GM12878 (cell line): ENCODE measurements at regions not wholly inside any gene's neighbourhood (a gene's known extent, or its start where the extent isn't known, plus 50 kb on each side); places are given as distances from the start of the nearest gene placed in this dataset.

Experiments
- ATAC-seq: fragments of 200-7000 bp; cut with Tn5 transposase; 3 replicates; pipeline ENCODE4 v1.9.1; 2020; ENCODE audit warnings: mild to moderate bottlenecking, moderate library complexity
- BruUV-seq: library from RNA; stranded (reverse); fragments of 400-500 nt; replicated peaks from 2 replicates; lab custom pipeline; 2021; lab: Mats Ljungman, UMichigan
- CTCF ChIA-PET: fragments of 300-600 bp; sonication (Branson Sonifier 250); formaldehyde crosslinking; extraction: SDS; loops from one replicate; lab custom pipeline; 2021; ENCODE audit warnings: inconsistent platforms; lab: Yijun Ruan, JAX
- POLR2A ChIA-PET: fragments of 350-600 bp; formaldehyde crosslinking; extraction: SDS; loops from one replicate; lab custom pipeline; 2021; ENCODE audit warnings: inconsistent platforms; lab: Charles Lee
- RAD21 ChIA-PET: fragments of 300-600 bp; sonication (Branson Sonifier 250); formaldehyde crosslinking; loops from one replicate; lab custom pipeline; 2023; ENCODE audit warnings: antibody characterized with exemption; ENCODE audit not compliant: unreplicated experiment; lab: Charles Lee
- SMC1A ChIA-PET: fragments of 300-600 bp; sonication (Branson Sonifier 250); formaldehyde crosslinking; loops from one replicate; lab custom pipeline; 2023; ENCODE audit not compliant: unreplicated experiment, uncharacterized antibody; lab: Charles Lee
- DNase-seq: peaks from one replicate; pipeline ENCODE4 v3.0.0-alpha.2; 2011; ENCODE audit warnings: low read depth, low spot score
- FAIRE-seq: peaks from 3 replicates; lab custom pipeline; 2011; peaks lifted over from hg19 to GRCh38; lab: Jason Lieb, UNC
- H2AFZ ChIP-seq: 2 replicates; pipeline ENCODE4 v1.6.0; 2011; ENCODE audit warnings: low read depth, low read length, control low read depth; ENCODE audit not compliant: control insufficient read depth
- H3K27ac ChIP-seq: 2 replicates; pipeline ENCODE4 v1.5.1; 2011; ENCODE audit warnings: control low read depth; ENCODE audit not compliant: control insufficient read depth, insufficient read depth
- H3K27me3 ChIP-seq, 2 experiments: replicated peaks in 1 of 2; 2 replicates each; pipeline versions ENCODE4 v1.6.0 to v1.6.1; 2011; ENCODE audit warnings: low read length in 1 of 2; ENCODE audit not compliant: control insufficient read depth in 2 of 2, insufficient read depth in 2 of 2
- H3K36me3 ChIP-seq, 2 experiments: 2 replicates each; pipeline ENCODE4 v1.5.1; 2011; ENCODE audit warnings: low read length in 1 of 2; ENCODE audit not compliant: control insufficient read depth in 2 of 2, insufficient read depth in 2 of 2
- H3K4me1 ChIP-seq: 2 replicates; pipeline ENCODE4 v1.6.1; 2011; ENCODE audit warnings: mild to moderate bottlenecking, low read length, moderate library complexity, mixed read lengths; ENCODE audit not compliant: control insufficient read depth, insufficient read depth
- H3K4me2 ChIP-seq: 2 replicates; pipeline ENCODE4 v1.6.0; 2011; ENCODE audit warnings: control low read depth; ENCODE audit not compliant: control insufficient read depth, insufficient read depth
- H3K4me3 ChIP-seq: fragments of 200-600 bp; sonication (generic); 2 replicates; pipeline ENCODE4 v1.5.1; 2016
- H3K79me2 ChIP-seq: 2 replicates; pipeline ENCODE4 v1.6.0; 2011; ENCODE audit warnings: low read length; ENCODE audit not compliant: control insufficient read depth, insufficient read depth
- H3K9ac ChIP-seq: 2 replicates; pipeline ENCODE4 v1.8.0; 2011; ENCODE audit warnings: low read length, control low read depth, mixed read lengths; ENCODE audit not compliant: control insufficient read depth, insufficient read depth
- H3K9me3 ChIP-seq: replicated peaks from 3 replicates; pipeline ENCODE4 v1.5.1; 2011; ENCODE audit warnings: mild to moderate bottlenecking, low read length; ENCODE audit not compliant: control insufficient read depth, insufficient read depth
- H4K20me1 ChIP-seq: 2 replicates; pipeline ENCODE4 v1.6.0; 2011; ENCODE audit not compliant: control insufficient read depth, insufficient read depth
- GABPA ChIP-seq: IDR thresholded peaks from 2 replicates; pipeline ENCODE4 v1.6.1; 2014; ENCODE audit warnings: antibody characterized with exemption, low read depth, mild to moderate bottlenecking, inconsistent platforms
- HDAC2 ChIP-seq: fragments of 200-600 bp; sonication (generic); IDR thresholded peaks from 2 replicates; pipeline ENCODE4 v1.6.1; 2017
- IRF4 ChIP-seq: IDR thresholded peaks from 2 replicates; pipeline ENCODE4 v1.6.1; 2011; ENCODE audit warnings: low read depth, low read length
- NFYB ChIP-seq: IDR thresholded peaks from 2 replicates; pipeline ENCODE4 v1.6.1; 2011; ENCODE audit warnings: low read depth, mild to moderate bottlenecking, low read length, improper control_type of control experiment, moderate library complexity; ENCODE audit not compliant: insufficient read depth
- SMAD1 ChIP-seq: fragments of 450-650 bp; IDR thresholded peaks from 2 replicates; pipeline ENCODE4 v1.6.1; 2018; ENCODE audit warnings: mild to moderate bottlenecking, low read depth; ENCODE audit not compliant: partially characterized antibody
- ZBTB33 ChIP-seq: fragments of 450-650 bp; IDR thresholded peaks from 2 replicates; pipeline ENCODE4 v1.6.1; 2017; ENCODE audit warnings: mild to moderate bottlenecking
- WGBS: methylation state at CpG from one replicate; pipeline ENCODE4 v1.1.6; 2016; ENCODE audit warnings: low lambda C conversion rate; ENCODE audit not compliant: insufficient replicate concordance, insufficient coverage; ENCODE audit errors: missing lambda C conversion rate; 5-methylcytosine and 5-hydroxymethylcytosine counted together
- in situ Hi-C: fragments of 300-500 bp; cut with MboI; formaldehyde crosslinking; loops from 9 replicates; pipeline ENCODE4 v1.14.3; 2018; ENCODE audit warnings: mixed read lengths
- intact Hi-C: fragments of 100-400 bp; cut with micrococcal nuclease; formaldehyde crosslinking; loops from one replicate; pipeline ENCODE4 v1.14.2; 2022; ENCODE audit not compliant: unreplicated experiment
- TF ChIP-seq, protein P1 (sequence below): IDR thresholded peaks from 2 replicates; pipeline ENCODE4 v1.6.1; 2012; ENCODE audit warnings: low read depth, low read length, improper control_type of control experiment
- TF ChIP-seq, protein P2 (sequence below): IDR thresholded peaks from 2 replicates; pipeline ENCODE4 v1.6.1; 2011; ENCODE audit warnings: borderline replicate concordance, low read depth, mild to moderate bottlenecking, moderate library complexity, low read length; ENCODE audit not compliant: insufficient read depth, poor library complexity, severe bottlenecking

GRCh38 chrX:43176686-43177085 lies 398.7 kb upstream of the PPP1R2C start (continued):
- TF ChIP-seq, protein P1, sequence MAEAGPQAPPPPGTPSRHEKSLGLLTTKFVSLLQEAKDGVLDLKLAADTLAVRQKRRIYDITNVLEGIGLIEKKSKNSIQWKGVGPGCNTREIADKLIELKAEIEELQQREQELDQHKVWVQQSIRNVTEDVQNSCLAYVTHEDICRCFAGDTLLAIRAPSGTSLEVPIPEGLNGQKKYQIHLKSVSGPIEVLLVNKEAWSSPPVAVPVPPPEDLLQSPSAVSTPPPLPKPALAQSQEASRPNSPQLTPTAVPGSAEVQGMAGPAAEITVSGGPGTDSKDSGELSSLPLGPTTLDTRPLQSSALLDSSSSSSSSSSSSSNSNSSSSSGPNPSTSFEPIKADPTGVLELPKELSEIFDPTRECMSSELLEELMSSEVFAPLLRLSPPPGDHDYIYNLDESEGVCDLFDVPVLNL: no peak
- TF ChIP-seq NFYB: no peak

GRCh38 chrX:43188296-43188695 lies 410.3 kb upstream of the PPP1R2C start:
- no TSS peak for BruUV-seq
- in situ Hi-C loops: no loop called here
- Histone ChIP-seq H3K27me3 (no peaks in the 10 kb centered on the region), H2AFZ (no peak overlapping the region), H3K4me3 (no peak overlapping the region), H3K79me2 (no peaks in the 10 kb centered on the region), H3K36me3 (no peaks in the 10 kb centered on the region), H4K20me1 (no peaks in the 10 kb centered on the region), H3K4me1 (no peaks in the 10 kb centered on the region), H3K27ac (no peak overlapping the region), H3K9ac (no peak overlapping the region), H3K4me2 (no peak overlapping the region), H3K9me3 (no peaks in the 10 kb centered on the region)
- ChIA-PET CTCF (no interaction called here), SMC1A (no interaction called here), POLR2A (no interaction called here), RAD21 (no interaction called here)
- intact Hi-C loops: no loop called here
- TF ChIP-seq HDAC2 (no peak), SMAD1 (no peak), ZBTB33 (no peak), GABPA (no peak), IRF4 (no peak)
- TF ChIP-seq, protein P1: no peak
- TF ChIP-seq, protein P2, sequence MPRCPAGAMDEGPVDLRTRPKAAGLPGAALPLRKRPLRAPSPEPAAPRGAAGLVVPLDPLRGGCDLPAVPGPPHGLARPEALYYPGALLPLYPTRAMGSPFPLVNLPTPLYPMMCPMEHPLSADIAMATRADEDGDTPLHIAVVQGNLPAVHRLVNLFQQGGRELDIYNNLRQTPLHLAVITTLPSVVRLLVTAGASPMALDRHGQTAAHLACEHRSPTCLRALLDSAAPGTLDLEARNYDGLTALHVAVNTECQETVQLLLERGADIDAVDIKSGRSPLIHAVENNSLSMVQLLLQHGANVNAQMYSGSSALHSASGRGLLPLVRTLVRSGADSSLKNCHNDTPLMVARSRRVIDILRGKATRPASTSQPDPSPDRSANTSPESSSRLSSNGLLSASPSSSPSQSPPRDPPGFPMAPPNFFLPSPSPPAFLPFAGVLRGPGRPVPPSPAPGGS: no peak
- no peak for ATAC-seq
- no peak for FAIRE-seq
- DNase-seq: no peak
- 86% methylated on average over 1 of the region's 1 CpG for WGBS
